ENCODE measurements at regions not wholly inside any gene's neighbourhood (a gene's known extent, or its start where the extent isn't known, plus 50 kb on each side); places are given as distances from the start of the nearest gene placed in this dataset.

DNA sequence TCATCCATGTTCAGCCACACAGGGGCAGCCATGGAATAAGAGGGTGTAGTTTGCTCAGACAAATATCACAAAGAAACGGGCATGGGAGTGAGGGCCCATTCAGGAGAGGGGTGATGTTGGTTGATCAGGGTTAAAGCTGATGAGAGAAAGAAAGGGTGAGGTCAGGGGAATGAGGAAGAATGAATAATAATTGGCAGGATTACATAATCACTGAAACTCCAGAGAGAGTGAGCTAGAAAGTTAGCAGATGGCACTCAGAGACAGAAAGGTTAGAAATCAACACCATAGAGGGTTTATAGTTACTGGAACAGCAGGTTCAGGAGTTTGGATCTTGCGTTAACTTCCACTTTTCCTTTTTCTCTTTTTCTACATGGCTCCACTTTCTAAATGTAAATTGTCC, 113.9 kb downstream of the TAF11L14 start:
- TF ChIP-seq, protein P1, sequence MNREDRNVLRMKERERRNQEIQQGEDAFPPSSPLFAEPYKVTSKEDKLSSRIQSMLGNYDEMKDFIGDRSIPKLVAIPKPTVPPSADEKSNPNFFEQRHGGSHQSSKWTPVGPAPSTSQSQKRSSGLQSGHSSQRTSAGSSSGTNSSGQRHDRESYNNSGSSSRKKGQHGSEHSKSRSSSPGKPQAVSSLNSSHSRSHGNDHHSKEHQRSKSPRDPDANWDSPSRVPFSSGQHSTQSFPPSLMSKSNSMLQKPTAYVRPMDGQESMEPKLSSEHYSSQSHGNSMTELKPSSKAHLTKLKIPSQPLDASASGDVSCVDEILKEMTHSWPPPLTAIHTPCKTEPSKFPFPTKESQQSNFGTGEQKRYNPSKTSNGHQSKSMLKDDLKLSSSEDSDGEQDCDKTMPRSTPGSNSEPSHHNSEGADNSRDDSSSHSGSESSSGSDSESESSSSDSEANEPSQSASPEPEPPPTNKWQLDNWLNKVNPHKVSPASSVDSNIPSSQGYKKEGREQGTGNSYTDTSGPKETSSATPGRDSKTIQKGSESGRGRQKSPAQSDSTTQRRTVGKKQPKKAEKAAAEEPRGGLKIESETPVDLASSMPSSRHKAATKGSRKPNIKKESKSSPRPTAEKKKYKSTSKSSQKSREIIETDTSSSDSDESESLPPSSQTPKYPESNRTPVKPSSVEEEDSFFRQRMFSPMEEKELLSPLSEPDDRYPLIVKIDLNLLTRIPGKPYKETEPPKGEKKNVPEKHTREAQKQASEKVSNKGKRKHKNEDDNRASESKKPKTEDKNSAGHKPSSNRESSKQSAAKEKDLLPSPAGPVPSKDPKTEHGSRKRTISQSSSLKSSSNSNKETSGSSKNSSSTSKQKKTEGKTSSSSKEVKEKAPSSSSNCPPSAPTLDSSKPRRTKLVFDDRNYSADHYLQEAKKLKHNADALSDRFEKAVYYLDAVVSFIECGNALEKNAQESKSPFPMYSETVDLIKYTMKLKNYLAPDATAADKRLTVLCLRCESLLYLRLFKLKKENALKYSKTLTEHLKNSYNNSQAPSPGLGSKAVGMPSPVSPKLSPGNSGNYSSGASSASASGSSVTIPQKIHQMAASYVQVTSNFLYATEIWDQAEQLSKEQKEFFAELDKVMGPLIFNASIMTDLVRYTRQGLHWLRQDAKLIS (CRISPR knock-in tag; IDR thresholded peaks at IDR 0.05) = no peak
- no peak for TF ChIP-seq GATAD2A (CRISPR knock-in tag; IDR thresholded peaks at IDR 0.05)
- TF ChIP-seq MYC (CRISPR knock-in tag; IDR thresholded peaks at IDR 0.05; ENCODE audit: borderline replicate concordance) = no peak
- TF ChIP-seq MEIS1 (CRISPR knock-in tag; IDR thresholded peaks at IDR 0.05; ENCODE audit: borderline replicate concordance) = no peak
- TF ChIP-seq, protein P2, sequence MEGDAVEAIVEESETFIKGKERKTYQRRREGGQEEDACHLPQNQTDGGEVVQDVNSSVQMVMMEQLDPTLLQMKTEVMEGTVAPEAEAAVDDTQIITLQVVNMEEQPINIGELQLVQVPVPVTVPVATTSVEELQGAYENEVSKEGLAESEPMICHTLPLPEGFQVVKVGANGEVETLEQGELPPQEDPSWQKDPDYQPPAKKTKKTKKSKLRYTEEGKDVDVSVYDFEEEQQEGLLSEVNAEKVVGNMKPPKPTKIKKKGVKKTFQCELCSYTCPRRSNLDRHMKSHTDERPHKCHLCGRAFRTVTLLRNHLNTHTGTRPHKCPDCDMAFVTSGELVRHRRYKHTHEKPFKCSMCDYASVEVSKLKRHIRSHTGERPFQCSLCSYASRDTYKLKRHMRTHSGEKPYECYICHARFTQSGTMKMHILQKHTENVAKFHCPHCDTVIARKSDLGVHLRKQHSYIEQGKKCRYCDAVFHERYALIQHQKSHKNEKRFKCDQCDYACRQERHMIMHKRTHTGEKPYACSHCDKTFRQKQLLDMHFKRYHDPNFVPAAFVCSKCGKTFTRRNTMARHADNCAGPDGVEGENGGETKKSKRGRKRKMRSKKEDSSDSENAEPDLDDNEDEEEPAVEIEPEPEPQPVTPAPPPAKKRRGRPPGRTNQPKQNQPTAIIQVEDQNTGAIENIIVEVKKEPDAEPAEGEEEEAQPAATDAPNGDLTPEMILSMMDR (CRISPR knock-in tag; IDR thresholded peaks at IDR 0.05) = no peak
- no peak for TF ChIP-seq POLR2A (IDR thresholded peaks at IDR 0.05; ENCODE audit: insufficient read depth in 1 of 2, low read depth in 2 of 2, low read length in 2 of 2)
- TF ChIP-seq, protein P3, sequence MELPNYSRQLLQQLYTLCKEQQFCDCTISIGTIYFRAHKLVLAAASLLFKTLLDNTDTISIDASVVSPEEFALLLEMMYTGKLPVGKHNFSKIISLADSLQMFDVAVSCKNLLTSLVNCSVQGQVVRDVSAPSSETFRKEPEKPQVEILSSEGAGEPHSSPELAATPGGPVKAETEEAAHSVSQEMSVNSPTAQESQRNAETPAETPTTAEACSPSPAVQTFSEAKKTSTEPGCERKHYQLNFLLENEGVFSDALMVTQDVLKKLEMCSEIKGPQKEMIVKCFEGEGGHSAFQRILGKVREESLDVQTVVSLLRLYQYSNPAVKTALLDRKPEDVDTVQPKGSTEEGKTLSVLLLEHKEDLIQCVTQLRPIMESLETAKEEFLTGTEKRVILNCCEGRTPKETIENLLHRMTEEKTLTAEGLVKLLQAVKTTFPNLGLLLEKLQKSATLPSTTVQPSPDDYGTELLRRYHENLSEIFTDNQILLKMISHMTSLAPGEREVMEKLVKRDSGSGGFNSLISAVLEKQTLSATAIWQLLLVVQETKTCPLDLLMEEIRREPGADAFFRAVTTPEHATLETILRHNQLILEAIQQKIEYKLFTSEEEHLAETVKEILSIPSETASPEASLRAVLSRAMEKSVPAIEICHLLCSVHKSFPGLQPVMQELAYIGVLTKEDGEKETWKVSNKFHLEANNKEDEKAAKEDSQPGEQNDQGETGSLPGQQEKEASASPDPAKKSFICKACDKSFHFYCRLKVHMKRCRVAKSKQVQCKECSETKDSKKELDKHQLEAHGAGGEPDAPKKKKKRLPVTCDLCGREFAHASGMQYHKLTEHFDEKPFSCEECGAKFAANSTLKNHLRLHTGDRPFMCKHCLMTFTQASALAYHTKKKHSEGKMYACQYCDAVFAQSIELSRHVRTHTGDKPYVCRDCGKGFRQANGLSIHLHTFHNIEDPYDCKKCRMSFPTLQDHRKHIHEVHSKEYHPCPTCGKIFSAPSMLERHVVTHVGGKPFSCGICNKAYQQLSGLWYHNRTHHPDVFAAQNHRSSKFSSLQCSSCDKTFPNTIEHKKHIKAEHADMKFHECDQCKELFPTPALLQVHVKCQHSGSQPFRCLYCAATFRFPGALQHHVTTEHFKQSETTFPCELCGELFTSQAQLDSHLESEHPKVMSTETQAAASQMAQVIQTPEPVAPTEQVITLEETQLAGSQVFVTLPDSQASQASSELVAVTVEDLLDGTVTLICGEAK (IDR thresholded peaks at IDR 0.05) = no peak
- TF ChIP-seq, protein P3 (CRISPR knock-in tag; IDR thresholded peaks at IDR 0.05) = no peak
- TF ChIP-seq ZNF274 (CRISPR knock-in tag; IDR thresholded peaks at IDR 0.05) = no peak
- no peak for TF ChIP-seq NPAS2 (CRISPR knock-in tag; IDR thresholded peaks at IDR 0.05; ENCODE audit: borderline replicate concordance)
- no peak for TF ChIP-seq NCOA1 (CRISPR knock-in tag; IDR thresholded peaks at IDR 0.05)
- TF ChIP-seq NR2F1 (CRISPR knock-in tag; IDR thresholded peaks at IDR 0.05) = no peak
- TF ChIP-seq RELA (CRISPR knock-in tag; IDR thresholded peaks at IDR 0.05) = no peak

Measured in HepG2 (cell line).